Endothelial cell of umbilical vein (primary cell): ENCODE measurements at regions not wholly inside any gene's neighbourhood (a gene's known extent, or its start where the extent isn't known, plus 50 kb on each side); places are given as distances from the start of the nearest gene placed in this dataset.
A peak's percentile ranks its signal among the peaks of the same experiment; 100 is the strongest.

Source experiments
- BruUV-seq: library from RNA; stranded (reverse); fragments of 400-500 nt; replicated peaks from 2 replicates; lab custom pipeline; 2021; lab: Mats Ljungman, UMichigan
- CTCF ChIA-PET: fragments of 300-600, 350-600 bp; sonication (Branson Sonifier 250); formaldehyde crosslinking; loops from one replicate; lab custom pipeline; 2021; ENCODE audit warnings: antibody characterized with exemption, inconsistent platforms; lab: Charles Lee
- POLR2A ChIA-PET: fragments of 300-600, 350-600 bp; sonication (Branson Sonifier 250); formaldehyde crosslinking; loops from one replicate; lab custom pipeline; 2021; ENCODE audit warnings: antibody characterized with exemption, inconsistent platforms; lab: Charles Lee
- DNase-seq: peaks from one replicate; pipeline ENCODE4 v3.0.0-alpha.2; 2011; ENCODE audit warnings: low read depth, low spot score
- FAIRE-seq: peaks from 2 replicates; lab custom pipeline; 2011; peaks lifted over from hg19 to GRCh38; lab: Jason Lieb, UNC
- H2AFZ ChIP-seq: 2 replicates; pipeline ENCODE4 v1.6.0; 2012; ENCODE audit warnings: low read depth, low read length, control low read depth, inconsistent platforms
- H3K27ac ChIP-seq: 2 replicates; pipeline ENCODE4 v1.5.1; 2011; ENCODE audit warnings: low read depth, mild to moderate bottlenecking, control low read depth, low read length, moderate library complexity; ENCODE audit not compliant: insufficient read depth
- H3K27me3 ChIP-seq, 2 experiments: 2 replicates each; pipeline versions ENCODE4 v1.6.0 to v1.6.1; 2011; ENCODE audit warnings: low read length in 2 of 2, mixed read lengths in 1 of 2; ENCODE audit not compliant: control insufficient read depth in 2 of 2, insufficient read depth in 2 of 2
- H3K36me3 ChIP-seq, 2 experiments: 2 replicates in 1 of 2; 3 replicates in 1 of 2; pipeline ENCODE4 v1.5.1; 2011; ENCODE audit warnings: low read length in 2 of 2, mild to moderate bottlenecking in 1 of 2, moderate library complexity in 1 of 2; ENCODE audit not compliant: control insufficient read depth in 2 of 2, insufficient read depth in 2 of 2; ENCODE audit errors: extremely low read depth in 1 of 2
- H3K4me1 ChIP-seq: 3 replicates; pipeline ENCODE4 v1.5.1; 2011; ENCODE audit warnings: mild to moderate bottlenecking, low read length; ENCODE audit not compliant: control insufficient read depth, insufficient read depth; ENCODE audit errors: extremely low read depth
- H3K4me2 ChIP-seq: 2 replicates; pipeline ENCODE4 v1.6.1; 2011; ENCODE audit warnings: low read length, control low read depth, mixed read lengths; ENCODE audit not compliant: insufficient read depth
- H3K4me3 ChIP-seq, 3 experiments: fragments of 200-600 bp in 1 of 3; sonication (generic), shearing (Covaris generic) in 1 of 3; replicated peaks in 1 of 3; 2 replicates each; pipeline ENCODE4 v1.5.1; 2011 to 2016; ENCODE audit warnings: control low read depth in 3 of 3, low read length in 3 of 3, mild to moderate bottlenecking in 2 of 3, inconsistent platforms in 1 of 3, low read depth in 1 of 3, moderate library complexity in 1 of 3; ENCODE audit not compliant: insufficient read depth in 1 of 3
- H3K79me2 ChIP-seq: 2 replicates; pipeline ENCODE4 v1.6.0; 2012; ENCODE audit warnings: low read length, inconsistent platforms; ENCODE audit not compliant: control insufficient read depth, insufficient read depth
- H3K9ac ChIP-seq: replicated peaks from 2 replicates; pipeline ENCODE3; 2011; ENCODE audit warnings: low read length, control low read depth; ENCODE audit not compliant: insufficient read depth; ENCODE audit errors: extremely low read depth
- H3K9me1 ChIP-seq: replicated peaks from 3 replicates; pipeline ENCODE4 v1.6.0; 2011; ENCODE audit warnings: mild to moderate bottlenecking, low read length; ENCODE audit not compliant: control insufficient read depth, insufficient read depth; ENCODE audit errors: extremely low read depth
- H3K9me3 ChIP-seq: replicated peaks from 2 replicates; pipeline ENCODE4 v1.5.1; 2012; ENCODE audit warnings: low read length, inconsistent platforms; ENCODE audit not compliant: control insufficient read depth, insufficient read depth
- H4K20me1 ChIP-seq: replicated peaks from 2 replicates; pipeline ENCODE3; 2011; ENCODE audit warnings: mild to moderate bottlenecking, low read length; ENCODE audit not compliant: control insufficient read depth, insufficient read depth; ENCODE audit errors: extremely low read depth
- CTCF ChIP-seq, 2 donors: IDR thresholded peaks; 1 replicate in 1 of 2; 2 replicates in 1 of 2; pipeline ENCODE4 v1.5.1; 2011; ENCODE audit warnings: low read length in 2 of 2, mild to moderate bottlenecking in 2 of 2, moderate library complexity in 2 of 2, control low read depth in 1 of 2, inconsistent platforms in 1 of 2, low read depth in 1 of 2; ENCODE audit not compliant: insufficient read depth in 1 of 2; ENCODE audit errors: extremely low read depth in 1 of 2
- EZH2 ChIP-seq: IDR thresholded peaks from 2 replicates; pipeline ENCODE4 v1.6.1; 2012; ENCODE audit warnings: borderline replicate concordance, low read depth, mild to moderate bottlenecking, moderate library complexity, low read length, inconsistent platforms; ENCODE audit not compliant: severe bottlenecking
- GATA2 ChIP-seq: IDR thresholded peaks from 2 replicates; pipeline ENCODE4 v1.7.0; 2011; ENCODE audit warnings: low read depth, mild to moderate bottlenecking, moderate library complexity, mixed read lengths, low read length; ENCODE audit not compliant: insufficient read length, insufficient read depth
- JUN ChIP-seq: IDR thresholded peaks from 2 replicates; pipeline ENCODE4 v1.6.1; 2011; ENCODE audit warnings: borderline replicate concordance, low read depth; ENCODE audit not compliant: insufficient read length, insufficient read depth
- MYC ChIP-seq: IDR thresholded peaks from one replicate; pipeline ENCODE4 v1.6.1; 2011; ENCODE audit warnings: mild to moderate bottlenecking, low read depth, low read length
- dilution Hi-C: fragments of 300-500 bp; cut with MboI; formaldehyde crosslinking; loops from one replicate; pipeline ENCODE4 v1.15.0; 2019; ENCODE audit warnings: low sequenced_read_pairs; ENCODE audit not compliant: extremely low pct_ligation_motif_present
- intact Hi-C: fragments of 100-400 bp; cut with micrococcal nuclease; formaldehyde crosslinking; loops from one replicate; pipeline ENCODE4 v1.10.0; 2022

DNA sequence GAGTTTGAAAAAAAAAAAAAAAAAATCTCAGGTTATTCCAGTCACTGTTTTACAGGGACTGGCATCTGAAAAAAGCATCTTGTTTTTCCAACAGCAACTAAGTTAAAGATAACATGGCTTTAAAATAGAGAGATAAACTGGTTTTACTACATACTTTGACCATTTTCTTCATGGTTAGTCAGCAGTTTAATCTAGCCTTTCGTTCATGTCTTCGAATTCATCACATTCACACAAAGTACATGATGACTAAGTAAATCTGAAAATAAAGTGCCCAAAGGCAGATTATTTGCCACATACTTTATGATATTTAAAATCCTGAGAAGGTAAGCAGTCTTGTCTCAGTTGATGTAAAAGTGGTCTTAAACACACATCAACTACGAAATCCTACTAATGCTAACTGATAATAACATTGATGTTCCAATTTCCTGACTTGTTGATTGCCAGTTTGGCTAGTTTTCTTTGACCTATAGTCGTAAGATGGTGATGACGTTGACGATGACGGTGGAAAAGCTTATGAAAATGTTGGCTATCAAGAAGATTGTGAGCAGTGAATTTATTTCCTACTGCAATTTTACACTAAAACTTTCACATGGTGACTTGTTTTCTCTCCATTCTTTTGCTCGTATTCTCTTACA is 540.5 kb upstream of the BOD1L1 start:
- H3K79me2 ChIP-seq: no peaks in the 10 kb centered on the region
- no peak overlapping the region for H2AFZ ChIP-seq
- dilution Hi-C loops: no loop called here
- no peaks in the 10 kb centered on the region for H3K27me3 ChIP-seq
- FAIRE-seq (no peak), DNase-seq (no peak)
- peak overlapping the region; percentile 6 for H3K4me2 ChIP-seq
- peaks cover 19% of the 10 kb centered on the region for H3K4me1 ChIP-seq
- no TSS peak for BruUV-seq
- H4K20me1 ChIP-seq: no peaks in the 10 kb centered on the region
- no peaks in the 10 kb centered on the region for H3K9me1 ChIP-seq
- no peak overlapping the region for H3K27ac ChIP-seq
- no peak overlapping the region for H3K9ac ChIP-seq
- H3K9me3 ChIP-seq: no peaks in the 10 kb centered on the region
- TF ChIP-seq CTCF (IDR thresholded peaks at IDR 0.05; ENCODE audit: extremely low read depth in 1 of 2, insufficient read depth in 1 of 2, low read depth in 1 of 2, low read length in 2 of 2) (no peak), JUN (no peak), EZH2 (no peak), GATA2 (no peak), MYC (no peak)
- intact Hi-C loops: loop anchor here (2.0 to 10.0 kb wide), 2 partner anchors 17 to 837 kb away; partner anchors contain the start of gene CPEB2
- CTCF ChIA-PET: interaction anchor here (0.8 to 1.5 kb wide), 3 partner anchors 26 to 34 kb away, joined by 3 to 4 read pairs (median 4); no protein-coding TSS in a partner anchor
- H3K4me3 ChIP-seq: no peak overlapping the region
- POLR2A ChIA-PET: no interaction called here
- H3K36me3 ChIP-seq: no peaks in the 10 kb centered on the region
